HEK293T (cell line): ENCODE measurements at regions not wholly inside any gene's neighbourhood (a gene's known extent, or its start where the extent isn't known, plus 50 kb on each side); places are given as distances from the start of the nearest gene placed in this dataset.

Source experiments
- BHLHE40 ChIP-seq: fragments of 450-650 bp; IDR thresholded peaks from 2 replicates; pipeline ENCODE4 v1.6.1; 2016; ENCODE audit warnings: mild to moderate bottlenecking, moderate library complexity, borderline replicate concordance
- ELF4 ChIP-seq: fragments of 450-650 bp; IDR thresholded peaks from 2 replicates; pipeline ENCODE4 v1.6.1; 2017; ENCODE audit warnings: antibody characterized with exemption
- TARDBP ChIP-seq: fragments of 450-650 bp; IDR thresholded peaks from 2 replicates; pipeline ENCODE4 v1.6.1; 2016

- TF ChIP-seq ELF4, result no peak
- no peak for TF ChIP-seq TARDBP
- TF ChIP-seq BHLHE40, result no peak
Measured at GRCh38 chr5:155082401-155082800, 68.8 kb downstream of the KIF4B start.
